Testis (tissue), 2 donors: ENCODE measurements at regions not wholly inside any gene's neighbourhood (a gene's known extent, or its start where the extent isn't known, plus 50 kb on each side); places are given as distances from the start of the nearest gene placed in this dataset.

Experiments
- POLR2A ChIP-seq: fragments of 450-650 bp; IDR thresholded peaks from one replicate; pipeline ENCODE4 v1.6.1; 2017; ENCODE audit warnings: antibody characterized with exemption, mild to moderate bottlenecking, moderate library complexity
- TF ChIP-seq, protein P1 (sequence below), 3 experiments: fragments of 450-650 bp in 2 of 3; fragments of 200-600 bp in 1 of 3; sonication (generic) in 1 of 3; IDR thresholded peaks; one replicate each; pipeline ENCODE4 v1.5.1; 2016 to 2019; ENCODE audit warnings: antibody characterized with exemption in 3 of 3, mild to moderate bottlenecking in 2 of 3, moderate library complexity in 1 of 3

DNA sequence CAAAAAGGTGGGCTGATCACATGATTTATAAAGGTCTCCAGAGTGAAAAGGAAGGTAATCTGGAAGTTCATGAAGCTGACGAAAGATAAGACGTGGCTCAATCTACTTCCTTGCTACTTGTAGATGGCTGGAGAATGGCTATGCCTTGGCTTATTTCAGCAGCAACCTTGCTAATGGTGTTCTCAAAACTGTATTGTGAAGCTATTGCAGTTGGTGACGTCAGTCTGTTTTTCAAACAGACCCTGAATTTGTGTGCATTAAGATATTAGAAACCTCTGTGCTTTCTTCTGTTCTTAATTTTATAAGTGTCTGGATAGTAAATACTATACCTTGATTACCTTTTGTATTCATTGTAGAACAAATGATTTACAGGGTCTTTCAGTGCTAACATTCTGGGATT, 58.3 kb upstream of the C11orf87 start:
- TF ChIP-seq, protein P1, sequence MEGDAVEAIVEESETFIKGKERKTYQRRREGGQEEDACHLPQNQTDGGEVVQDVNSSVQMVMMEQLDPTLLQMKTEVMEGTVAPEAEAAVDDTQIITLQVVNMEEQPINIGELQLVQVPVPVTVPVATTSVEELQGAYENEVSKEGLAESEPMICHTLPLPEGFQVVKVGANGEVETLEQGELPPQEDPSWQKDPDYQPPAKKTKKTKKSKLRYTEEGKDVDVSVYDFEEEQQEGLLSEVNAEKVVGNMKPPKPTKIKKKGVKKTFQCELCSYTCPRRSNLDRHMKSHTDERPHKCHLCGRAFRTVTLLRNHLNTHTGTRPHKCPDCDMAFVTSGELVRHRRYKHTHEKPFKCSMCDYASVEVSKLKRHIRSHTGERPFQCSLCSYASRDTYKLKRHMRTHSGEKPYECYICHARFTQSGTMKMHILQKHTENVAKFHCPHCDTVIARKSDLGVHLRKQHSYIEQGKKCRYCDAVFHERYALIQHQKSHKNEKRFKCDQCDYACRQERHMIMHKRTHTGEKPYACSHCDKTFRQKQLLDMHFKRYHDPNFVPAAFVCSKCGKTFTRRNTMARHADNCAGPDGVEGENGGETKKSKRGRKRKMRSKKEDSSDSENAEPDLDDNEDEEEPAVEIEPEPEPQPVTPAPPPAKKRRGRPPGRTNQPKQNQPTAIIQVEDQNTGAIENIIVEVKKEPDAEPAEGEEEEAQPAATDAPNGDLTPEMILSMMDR (IDR thresholded peaks at IDR 0.05): no peak
- TF ChIP-seq POLR2A: no peak
